ENCODE measurements at regions not wholly inside any gene's neighbourhood (a gene's known extent, or its start where the extent isn't known, plus 50 kb on each side); places are given as distances from the start of the nearest gene placed in this dataset.

- DNase-seq, result no peak
Measured at GRCh38 chr2:193580176-193580950, 1385.6 kb upstream of the TMEFF2 start.

DNA sequence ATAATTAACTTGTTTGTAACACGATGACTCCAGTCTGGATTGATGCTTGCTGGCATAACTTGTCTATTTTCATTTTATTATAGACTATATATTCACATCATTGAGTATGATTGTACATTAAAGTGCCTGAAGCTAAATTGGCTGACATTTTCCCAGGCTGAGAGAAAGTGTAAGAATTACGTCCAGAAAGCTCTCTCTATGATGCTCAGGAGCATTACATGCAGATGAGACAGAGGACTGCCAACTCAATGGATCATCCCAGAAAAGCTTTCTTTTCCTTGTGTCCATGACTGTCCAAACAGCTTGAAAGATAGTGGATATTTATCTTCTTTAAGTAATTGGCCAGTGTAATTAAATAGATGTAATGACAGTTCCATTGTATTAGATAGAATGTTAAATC, 1372.2 kb upstream of the TMEFF2 start:
- no peak for DNase-seq

- no peak for DNase-seq
Measured at GRCh38 chr2:193566276-193566675, 1371.5 kb upstream of the TMEFF2 start.

- DNase-seq, result no peak
Measured at GRCh38 chr2:193562031-193562430, 1367.3 kb upstream of the TMEFF2 start.

GRCh38 chr2:193561054-193561453, 1366.3 kb upstream of the TMEFF2 start:
- DNase-seq, result no peak

DNA sequence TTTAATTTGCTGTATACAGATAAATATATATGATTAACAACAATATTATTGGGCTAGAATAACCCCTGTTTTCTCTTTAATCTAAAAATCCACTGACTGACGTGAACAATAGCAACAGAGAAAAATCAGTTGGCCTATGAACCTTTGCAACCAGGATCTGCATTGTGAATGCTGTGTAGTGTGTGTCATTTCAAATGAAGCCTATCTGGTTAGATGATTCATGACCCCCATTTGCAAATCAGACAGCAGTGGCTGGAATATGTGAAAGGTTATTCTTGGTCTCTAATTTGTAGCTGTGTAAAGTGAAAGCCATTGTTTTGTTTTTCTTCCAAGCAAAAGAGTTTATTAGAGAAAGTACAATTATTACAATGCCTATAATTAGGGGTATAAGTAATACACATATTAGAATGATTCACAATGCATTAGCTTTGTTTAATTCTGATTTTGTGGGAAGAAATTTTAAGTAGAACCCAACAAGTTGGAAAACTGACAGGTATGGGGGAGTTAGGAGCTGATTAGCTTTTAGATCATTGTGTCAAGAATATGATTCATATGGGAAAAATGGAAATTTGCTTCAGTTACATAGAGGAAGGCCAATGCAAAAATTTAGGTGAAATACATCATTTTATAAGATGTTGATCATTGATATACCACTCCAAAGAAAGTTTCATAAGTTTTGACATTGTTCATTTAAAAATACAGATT, 1362.2 kb upstream of the TMEFF2 start:
- DNase-seq, result no peak

- DNase-seq, result no peak
Measured at GRCh38 chr2:193549661-193550060, 1354.9 kb upstream of the TMEFF2 start.

- no peak for DNase-seq
Measured at GRCh38 chr2:193542762-193543161, 1348.0 kb upstream of the TMEFF2 start.

- no peak for DNase-seq
Measured at GRCh38 chr2:193539188-193539587, 1344.5 kb upstream of the TMEFF2 start.

- no peak for DNase-seq
Measured at GRCh38 chr2:193538061-193538460, 1343.3 kb upstream of the TMEFF2 start.

- no peak for DNase-seq
Measured at GRCh38 chr2:193537531-193537930, 1342.8 kb upstream of the TMEFF2 start.

DNA sequence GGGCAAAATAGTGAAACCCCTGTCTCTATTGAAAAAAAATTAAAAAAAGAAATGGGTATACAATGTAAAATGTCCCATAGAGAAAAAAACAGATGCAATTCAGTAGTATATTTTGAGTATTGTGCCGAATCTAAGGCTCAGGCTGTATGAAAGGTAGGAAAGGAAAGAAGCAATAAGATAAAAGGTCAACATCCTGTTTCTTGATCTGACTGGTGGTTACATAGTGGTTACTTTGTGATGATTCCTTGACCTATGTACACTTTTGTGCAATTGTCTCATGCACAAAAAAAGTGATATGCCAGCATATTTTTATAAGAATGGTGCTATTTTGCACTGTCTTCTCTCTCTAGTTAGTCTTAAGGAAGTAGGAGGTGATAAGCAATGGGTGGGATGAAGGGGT, 1333.7 kb upstream of the TMEFF2 start:
- no peak for DNase-seq

- no peak for DNase-seq
Measured at GRCh38 chr2:193527146-193527545, 1332.4 kb upstream of the TMEFF2 start.

DNA sequence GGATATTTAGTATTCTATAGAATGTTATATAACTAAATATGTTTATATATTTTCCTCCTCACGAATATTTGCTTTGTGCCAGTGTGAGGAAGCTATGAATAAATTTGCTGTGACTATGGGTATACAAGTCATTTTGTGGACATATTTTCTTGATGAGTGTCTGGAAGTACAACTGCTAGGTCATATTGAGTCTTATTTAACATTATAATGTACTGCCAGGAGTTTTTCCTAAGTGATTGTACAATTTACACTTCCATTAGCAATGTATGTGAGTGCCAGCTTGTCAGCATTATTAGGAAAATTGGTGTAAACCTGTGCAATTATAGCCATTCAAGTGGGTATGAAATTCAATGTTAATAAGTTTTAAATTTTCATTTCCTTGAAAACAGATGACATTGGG, 1328.9 kb upstream of the TMEFF2 start:
- DNase-seq, result no peak

- DNase-seq, result no peak
Measured at GRCh38 chr2:193521523-193521922, 1326.8 kb upstream of the TMEFF2 start.

DNA sequence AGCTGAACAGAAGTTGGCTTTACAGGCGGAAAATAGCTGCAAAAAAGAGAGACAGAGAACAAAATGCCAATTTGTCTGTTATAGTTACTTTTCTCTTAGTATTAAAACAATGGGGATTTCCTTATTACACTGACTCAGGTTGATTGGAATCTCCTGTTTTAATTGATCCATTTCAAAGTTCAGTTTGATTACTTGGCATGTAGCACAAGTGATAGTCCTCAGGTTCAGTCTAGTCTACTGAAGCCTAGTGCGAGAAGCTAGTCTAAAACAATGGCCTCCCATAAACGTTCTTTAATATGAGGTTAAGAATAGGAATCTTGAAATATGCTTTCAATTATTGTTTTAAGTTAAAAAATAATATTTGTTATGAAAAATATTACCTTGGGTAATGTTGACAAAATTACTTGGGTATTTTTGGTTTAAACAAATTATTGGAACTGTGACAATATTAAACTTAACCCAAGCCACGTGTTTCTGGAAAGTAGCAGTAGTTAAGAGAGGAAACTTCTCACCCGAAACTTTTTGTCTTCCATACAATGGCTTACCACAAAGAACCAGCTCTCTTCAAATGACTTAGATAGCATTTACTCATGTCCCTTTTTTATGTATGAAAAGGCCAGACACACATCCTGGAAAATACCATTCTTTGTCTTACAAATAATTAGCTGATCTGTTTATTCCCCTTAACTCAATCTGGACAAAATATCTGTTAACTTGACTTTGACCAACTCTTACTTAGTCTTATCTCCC, 1326.2 kb upstream of the TMEFF2 start:
- DNase-seq, result no peak

DNA sequence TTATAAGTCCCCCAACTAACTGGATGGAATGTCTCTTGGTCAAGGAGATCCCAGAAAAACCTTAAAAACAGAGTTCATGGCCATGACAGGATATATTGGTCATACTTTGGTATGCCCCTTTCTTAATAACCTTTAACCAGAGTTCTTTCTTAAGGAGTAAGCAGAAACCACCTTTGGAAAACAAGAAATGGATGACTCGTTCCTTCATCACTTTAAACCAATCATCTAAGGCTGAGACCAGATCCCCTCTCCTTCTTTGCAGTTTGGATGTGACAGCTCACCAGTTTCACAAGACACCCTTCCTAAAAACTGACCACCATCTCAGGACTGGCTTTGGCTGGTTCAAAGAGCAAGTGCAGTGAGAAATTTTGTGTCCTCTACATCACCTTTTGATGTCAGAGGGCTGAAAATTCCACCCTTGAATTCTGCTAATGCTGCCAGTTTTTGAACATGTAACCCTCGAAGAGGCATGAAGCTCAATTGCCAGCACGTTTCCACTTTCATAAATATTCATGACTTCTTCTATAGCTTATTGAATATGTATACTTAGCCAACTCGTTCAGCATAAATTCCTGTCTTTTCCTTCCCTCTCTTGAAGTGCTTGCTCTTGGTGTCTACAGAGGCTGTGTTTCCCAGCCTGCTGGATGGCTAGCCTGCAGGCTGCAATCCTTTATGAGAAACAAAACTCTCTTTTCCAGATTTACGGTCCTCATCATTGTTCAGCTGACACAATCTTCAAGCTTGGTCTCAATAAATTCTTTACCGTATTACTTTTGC, 1323.5 kb upstream of the TMEFF2 start:
- no peak for DNase-seq

- no peak for DNase-seq
Measured at GRCh38 chr2:193517615-193518014, 1322.9 kb upstream of the TMEFF2 start.

GRCh38 chr2:193506035-193506434, 1311.3 kb upstream of the TMEFF2 start:
- DNase-seq, result no peak

DNA sequence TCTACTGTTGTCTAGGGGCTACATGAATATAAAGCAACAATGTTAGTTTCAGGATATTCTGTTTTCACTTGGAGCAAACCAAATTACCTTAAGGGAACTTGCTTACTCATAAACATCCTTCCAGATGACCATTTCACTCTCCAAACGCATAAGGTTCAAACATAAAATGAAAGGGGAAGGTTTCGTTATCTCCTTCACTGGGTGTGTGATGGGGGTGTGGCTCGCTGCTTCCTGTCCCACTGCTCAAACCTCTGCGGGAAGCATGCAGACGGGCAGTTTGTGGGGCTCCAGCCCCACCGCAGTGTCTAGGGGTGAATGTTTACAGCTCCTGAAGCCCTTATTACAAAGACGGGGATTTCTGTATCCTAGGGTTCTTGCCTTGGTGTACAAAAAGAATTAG, 1310.9 kb upstream of the TMEFF2 start:
- no peak for DNase-seq

DNA sequence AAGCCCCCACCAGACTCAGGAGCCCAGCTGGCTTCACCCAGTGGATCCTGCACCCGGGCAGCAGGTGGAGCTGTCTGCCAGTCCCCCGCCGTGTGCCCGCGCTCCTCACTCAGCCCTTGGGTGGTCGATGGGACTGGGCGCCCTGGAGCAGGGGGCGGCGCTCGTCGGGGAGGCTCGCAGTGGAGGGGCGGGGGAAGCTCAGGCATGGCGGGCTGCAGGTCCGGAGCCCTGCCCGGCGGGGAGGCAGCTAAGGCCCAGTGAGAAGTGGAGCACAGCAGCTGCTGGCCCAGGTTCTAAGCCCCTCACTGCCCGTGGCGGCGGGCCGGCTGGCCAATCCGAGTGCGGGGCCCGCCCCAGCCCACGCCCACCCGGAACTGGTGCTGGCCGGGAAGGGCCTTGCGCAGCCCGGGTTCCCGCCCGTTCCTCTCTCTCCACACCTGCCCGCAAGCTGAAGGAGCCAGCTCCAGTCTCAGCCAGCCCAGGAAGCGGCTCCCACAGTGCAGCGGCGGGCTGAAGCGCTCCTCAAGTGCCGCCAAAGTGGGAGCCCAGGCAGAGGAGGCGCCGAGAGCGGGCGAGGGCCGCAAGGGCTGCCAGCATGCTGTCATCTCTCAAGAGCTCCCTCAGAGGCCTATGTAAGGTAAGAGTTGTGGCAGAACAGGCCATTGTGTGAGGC, 1307.8 kb upstream of the TMEFF2 start:
- DNase-seq, result no peak

GRCh38 chr2:193496786-193497185, 1302.1 kb upstream of the TMEFF2 start:
- no peak for DNase-seq

Data from 8988T (cell line).